ENCODE measurements at regions not wholly inside any gene's neighbourhood (a gene's known extent, or its start where the extent isn't known, plus 50 kb on each side); places are given as distances from the start of the nearest gene placed in this dataset.

GRCh38 chr1:181308098-181308497 lies 175.2 kb upstream of the CACNA1E start:
- no peaks in the 10 kb centered on the region for H3K4me1 ChIP-seq (ENCODE audit: control insufficient read depth, extremely low read depth, insufficient read depth, low read length)
- H2AFZ ChIP-seq (ENCODE audit: control insufficient read depth, low read length) = no peak overlapping the region
- no peak overlapping the region for H3K9ac ChIP-seq (ENCODE audit: control insufficient read depth, extremely low read depth, insufficient read depth, low read length)
- H3K9me1 ChIP-seq (ENCODE audit: control insufficient read depth, extremely low read depth, insufficient read depth, low read length) = no peaks in the 10 kb centered on the region
- H3K27me3 ChIP-seq (ENCODE audit: control insufficient read depth, extremely low read depth, insufficient read depth, low read length) = peaks cover 11% of the 10 kb centered on the region
- DNase-seq (ENCODE audit: low read depth, low spot score) (no peak), FAIRE-seq (no peak)
- dilution Hi-C loops (cut with MboI; ENCODE audit: extremely low pct_ligation_motif_present, low sequenced_read_pairs) = loop anchor here (25.0 kb wide), 1 partner anchor 104 kb away; no protein-coding TSS in a partner anchor
- no peak overlapping the region for H3K4me2 ChIP-seq (ENCODE audit: control insufficient read depth, extremely low read depth, insufficient read depth, low read depth, low read length)
- H4K20me1 ChIP-seq (ENCODE audit: control insufficient read depth, extremely low read depth, insufficient read depth, low read length) = no peaks in the 10 kb centered on the region
- TF ChIP-seq EZH2 (IDR thresholded peaks at IDR 0.05; ENCODE audit: low read length) = no peak
- TF ChIP-seq CTCF (optimal IDR thresholded peaks at IDR 0.05 in 1 of 3, IDR thresholded peaks at IDR 0.05 in 1 of 3, conservative IDR thresholded peaks at IDR 0.05 in 1 of 3; ENCODE audit: extremely low read depth in 1 of 3, insufficient read depth in 2 of 3, low read length in 3 of 3) = no peak
- no peak overlapping the region for H3K4me3 ChIP-seq (ENCODE audit: control insufficient read depth in 2 of 3, extremely low read depth in 1 of 3, insufficient read depth in 2 of 3, low read depth in 1 of 3, low read length in 3 of 3)
- H3K36me3 ChIP-seq (ENCODE audit: control insufficient read depth in 2 of 2, extremely low read depth in 1 of 2, insufficient read depth in 2 of 2, low read length in 2 of 2) = no peaks in the 10 kb centered on the region
- H3K27ac ChIP-seq (ENCODE audit: control insufficient read depth, insufficient read depth, low read length) = no peak overlapping the region
- H3K9me3 ChIP-seq (ENCODE audit: control insufficient read depth, low read depth, low read length) = no peaks in the 10 kb centered on the region
- H3K79me2 ChIP-seq (ENCODE audit: control insufficient read depth, insufficient read depth, low read length) = no peaks in the 10 kb centered on the region

DNA sequence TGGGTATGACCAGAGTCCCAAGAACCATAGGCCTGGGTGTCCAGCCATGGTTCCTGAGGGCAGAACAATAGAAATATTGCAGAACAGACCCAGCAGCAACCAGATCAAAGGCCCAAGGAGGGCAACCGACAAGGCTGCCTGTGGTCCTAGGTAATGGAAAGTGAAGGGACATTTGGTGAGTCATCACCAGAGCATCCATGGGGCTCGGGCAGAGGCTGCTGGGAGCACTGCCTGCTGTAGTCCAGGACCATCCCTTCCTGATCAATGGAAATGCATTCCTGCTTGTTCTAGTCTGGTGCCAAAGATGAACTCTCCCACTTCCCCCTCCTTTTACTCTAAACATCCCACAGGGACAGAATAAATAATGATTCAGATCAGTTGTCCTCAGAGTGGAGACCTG lies 172.8 kb upstream of the CACNA1E start:
- dilution Hi-C loops (cut with MboI; ENCODE audit: extremely low pct_ligation_motif_present, low sequenced_read_pairs) = loop anchor here (25.0 kb wide), 1 partner anchor 102 kb away; no protein-coding TSS in a partner anchor

More for the DNA sequence above, 172.8 kb upstream of the CACNA1E start:
- Histone ChIP-seq H3K9me3 (ENCODE audit: control insufficient read depth, low read depth, low read length) (no peaks in the 10 kb centered on the region), H3K9me1 (ENCODE audit: control insufficient read depth, extremely low read depth, insufficient read depth, low read length) (no peaks in the 10 kb centered on the region), H4K20me1 (ENCODE audit: control insufficient read depth, extremely low read depth, insufficient read depth, low read length) (no peaks in the 10 kb centered on the region), H3K36me3 (ENCODE audit: control insufficient read depth in 2 of 2, extremely low read depth in 1 of 2, insufficient read depth in 2 of 2, low read length in 2 of 2) (no peaks in the 10 kb centered on the region), H3K27me3 (ENCODE audit: control insufficient read depth, extremely low read depth, insufficient read depth, low read length) (peaks cover 29% of the 10 kb centered on the region), H3K9ac (ENCODE audit: control insufficient read depth, extremely low read depth, insufficient read depth, low read length) (no peak overlapping the region), H3K27ac (ENCODE audit: control insufficient read depth, insufficient read depth, low read length) (no peak overlapping the region), H3K79me2 (ENCODE audit: control insufficient read depth, insufficient read depth, low read length) (no peaks in the 10 kb centered on the region), H3K4me2 (ENCODE audit: control insufficient read depth, extremely low read depth, insufficient read depth, low read depth, low read length) (no peak overlapping the region), H3K4me3 (ENCODE audit: control insufficient read depth in 2 of 3, extremely low read depth in 1 of 3, insufficient read depth in 2 of 3, low read depth in 1 of 3, low read length in 3 of 3) (no peak overlapping the region), H3K4me1 (ENCODE audit: control insufficient read depth, extremely low read depth, insufficient read depth, low read length) (no peaks in the 10 kb centered on the region), H2AFZ (ENCODE audit: control insufficient read depth, low read length) (no peak overlapping the region)
- DNase-seq (ENCODE audit: low read depth, low spot score) (no peak), FAIRE-seq (no peak)
- TF ChIP-seq EZH2 (IDR thresholded peaks at IDR 0.05; ENCODE audit: low read length) = no peak
- TF ChIP-seq CTCF (optimal IDR thresholded peaks at IDR 0.05 in 1 of 3, IDR thresholded peaks at IDR 0.05 in 1 of 3, conservative IDR thresholded peaks at IDR 0.05 in 1 of 3; ENCODE audit: extremely low read depth in 1 of 3, insufficient read depth in 2 of 3, low read length in 3 of 3) = no peak
